RWPE2 (cell line): ENCODE measurements at regions not wholly inside any gene's neighbourhood (a gene's known extent, or its start where the extent isn't known, plus 50 kb on each side); places are given as distances from the start of the nearest gene placed in this dataset.
"Not testable (repeated sequence)": the region's sequence is repeated elsewhere in the genome, so short reads cannot be mapped to it uniquely, and the experiment has no call there.

ENCODE experiments used
- ATAC-seq: fragments of 200-7000 bp; cut with Tn5 transposase; 3 replicates; pipeline ENCODE4 v1.9.1; 2021; ENCODE audit warnings: low read depth
- DNase-seq: peaks from one replicate; pipeline ENCODE4 v3.0.0-alpha.2; 2020; ENCODE audit warnings: low spot score
- H3K27ac ChIP-seq: fragments of 450-650 bp; 2 replicates; pipeline ENCODE4 v1.5.1; 2017; ENCODE audit warnings: mild to moderate bottlenecking; ENCODE audit not compliant: poor library complexity, severe bottlenecking
- H3K27me3 ChIP-seq: fragments of 250-450 bp; sonication (Bioruptor Pico); 2 replicates; pipeline ENCODE4 v1.5.1; 2021; ENCODE audit warnings: mild to moderate bottlenecking, moderate library complexity; ENCODE audit not compliant: insufficient read depth, poor library complexity, severe bottlenecking
- H3K36me3 ChIP-seq: fragments of 250-450 bp; sonication (Bioruptor Pico); 2 replicates; pipeline ENCODE4 v1.5.1; 2020; ENCODE audit warnings: low read depth, mild to moderate bottlenecking, moderate library complexity
- H3K4me1 ChIP-seq: fragments of 250-450 bp; sonication (Bioruptor Pico); 2 replicates; pipeline ENCODE4 v1.5.1; 2021; ENCODE audit warnings: mild to moderate bottlenecking, moderate library complexity; ENCODE audit not compliant: insufficient read depth, poor library complexity, severe bottlenecking
- H3K4me3 ChIP-seq: fragments of 250-450 bp; sonication (Bioruptor Pico); 2 replicates; pipeline ENCODE4 v1.5.1; 2021; ENCODE audit warnings: mild to moderate bottlenecking, moderate library complexity; ENCODE audit not compliant: severe bottlenecking
- H3K9me3 ChIP-seq: fragments of 250-450 bp; sonication (Bioruptor Pico); 2 replicates; pipeline ENCODE4 v1.5.1; 2021; ENCODE audit warnings: mild to moderate bottlenecking, moderate library complexity; ENCODE audit not compliant: severe bottlenecking
- CTCF ChIP-seq: fragments of 450-650 bp; IDR thresholded peaks from one replicate; pipeline ENCODE4 v1.5.1; 2017; ENCODE audit warnings: mild to moderate bottlenecking, moderate library complexity; ENCODE audit not compliant: poor library complexity, severe bottlenecking

- no peaks in the 10 kb centered on the region for H3K9me3 ChIP-seq
- ATAC-seq: no peak
- H3K36me3 ChIP-seq: no peaks in the 10 kb centered on the region
- TF ChIP-seq CTCF: no peak
- H3K27me3 ChIP-seq: no peaks in the 10 kb centered on the region
- H3K4me1 ChIP-seq: no peaks in the 10 kb centered on the region
- DNase-seq: peak; percentile 2
- no peak overlapping the region for H3K4me3 ChIP-seq
- H3K27ac ChIP-seq: no peak overlapping the region
These were observed 252.8 kb downstream of the FOXD2 start for GRCh38 chr1:47690341-47691250.

GRCh38 chr1:47691293-47691692 is 253.4 kb downstream of the FOXD2 start:
- not testable (repeated sequence) for H3K27ac ChIP-seq, H3K4me3 ChIP-seq, H3K9me3 ChIP-seq, ATAC-seq, H3K27me3 ChIP-seq, H3K36me3 ChIP-seq, H3K4me1 ChIP-seq, DNase-seq

- TF ChIP-seq CTCF: no peak
These were observed 254.4 kb downstream of the FOXD2 start for GRCh38 chr1:47692196-47692595.

GRCh38 chr1:47693115-47693514 is 255.3 kb downstream of the FOXD2 start:
- H3K4me3 ChIP-seq: no peak overlapping the region
- no peaks in the 10 kb centered on the region for H3K36me3 ChIP-seq
- TF ChIP-seq CTCF: no peak
- no peak overlapping the region for H3K27ac ChIP-seq
- no peak for ATAC-seq
- no peaks in the 10 kb centered on the region for H3K4me1 ChIP-seq
- no peaks in the 10 kb centered on the region for H3K27me3 ChIP-seq
- DNase-seq: peak; percentile 6
- H3K9me3 ChIP-seq: no peaks in the 10 kb centered on the region

More at GRCh38 chr1:47692196-47692595, 254.4 kb downstream of the FOXD2 start:
- Histone ChIP-seq H3K4me3 (no peak overlapping the region), H3K36me3 (no peaks in the 10 kb centered on the region), H3K27ac (no peak overlapping the region), H3K27me3 (no peaks in the 10 kb centered on the region), H3K9me3 (no peaks in the 10 kb centered on the region), H3K4me1 (no peaks in the 10 kb centered on the region)
- peak; percentile 12 for DNase-seq
- no peak for ATAC-seq

- DNase-seq (no peak), ATAC-seq (no peak)
- Histone ChIP-seq H3K4me3 (no peak overlapping the region), H3K27ac (no peak overlapping the region), H3K27me3 (no peaks in the 10 kb centered on the region), H3K9me3 (no peaks in the 10 kb centered on the region), H3K36me3 (no peaks in the 10 kb centered on the region), H3K4me1 (no peaks in the 10 kb centered on the region)
- TF ChIP-seq CTCF: no peak
These were observed 256.4 kb downstream of the FOXD2 start for GRCh38 chr1:47694011-47694890.
